ENCODE measurements at regions not wholly inside any gene's neighbourhood (a gene's known extent, or its start where the extent isn't known, plus 50 kb on each side); places are given as distances from the start of the nearest gene placed in this dataset.
"Not testable (repeated sequence)": the region's sequence is repeated elsewhere in the genome, so short reads cannot be mapped to it uniquely, and the experiment has no call there.

- TF ChIP-seq, protein P1, sequence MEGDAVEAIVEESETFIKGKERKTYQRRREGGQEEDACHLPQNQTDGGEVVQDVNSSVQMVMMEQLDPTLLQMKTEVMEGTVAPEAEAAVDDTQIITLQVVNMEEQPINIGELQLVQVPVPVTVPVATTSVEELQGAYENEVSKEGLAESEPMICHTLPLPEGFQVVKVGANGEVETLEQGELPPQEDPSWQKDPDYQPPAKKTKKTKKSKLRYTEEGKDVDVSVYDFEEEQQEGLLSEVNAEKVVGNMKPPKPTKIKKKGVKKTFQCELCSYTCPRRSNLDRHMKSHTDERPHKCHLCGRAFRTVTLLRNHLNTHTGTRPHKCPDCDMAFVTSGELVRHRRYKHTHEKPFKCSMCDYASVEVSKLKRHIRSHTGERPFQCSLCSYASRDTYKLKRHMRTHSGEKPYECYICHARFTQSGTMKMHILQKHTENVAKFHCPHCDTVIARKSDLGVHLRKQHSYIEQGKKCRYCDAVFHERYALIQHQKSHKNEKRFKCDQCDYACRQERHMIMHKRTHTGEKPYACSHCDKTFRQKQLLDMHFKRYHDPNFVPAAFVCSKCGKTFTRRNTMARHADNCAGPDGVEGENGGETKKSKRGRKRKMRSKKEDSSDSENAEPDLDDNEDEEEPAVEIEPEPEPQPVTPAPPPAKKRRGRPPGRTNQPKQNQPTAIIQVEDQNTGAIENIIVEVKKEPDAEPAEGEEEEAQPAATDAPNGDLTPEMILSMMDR (conservative IDR thresholded peaks at IDR 0.05; ENCODE audit: low read length), result not testable (repeated sequence)
- TF ChIP-seq EZH2phosphoT487 (IDR thresholded peaks at IDR 0.05; ENCODE audit: borderline replicate concordance), result not testable (repeated sequence)
Observed at GRCh38 chr9:97182532-97182931, 124.9 kb upstream of the CCDC180 start.
